HCT116 (cell line): ENCODE measurements at regions not wholly inside any gene's neighbourhood (a gene's known extent, or its start where the extent isn't known, plus 50 kb on each side); places are given as distances from the start of the nearest gene placed in this dataset.

Experiments used
- ATAC-seq: fragments of 200-7000 bp; cut with Tn5 transposase; 2 replicates; pipeline ENCODE4 v1.9.1; 2020; ENCODE audit warnings: mild to moderate bottlenecking, moderate library complexity
- BruUV-seq: library from RNA; stranded (reverse); fragments of 400-500 nt; replicated peaks from 2 replicates; lab custom pipeline; 2021; lab: Mats Ljungman, UMichigan
- CTCF ChIA-PET: fragments of 300-600 bp; sonication (Branson Sonifier 250); formaldehyde crosslinking; loops from one replicate; lab custom pipeline; 2021; ENCODE audit warnings: antibody characterized with exemption; lab: Charles Lee
- POLR2A ChIA-PET: fragments of 300-600, 350-600 bp; sonication (Branson Sonifier 250); formaldehyde crosslinking; loops from one replicate; lab custom pipeline; 2021; ENCODE audit warnings: antibody characterized with exemption; lab: Charles Lee
- RAD21 ChIA-PET, 2 experiments: fragments of 300-600 bp; sonication (Branson Sonifier 250); formaldehyde crosslinking; loops; one replicate each; lab custom pipeline; 2023; ENCODE audit warnings: low total read pairs in 2 of 2; ENCODE audit not compliant: uncharacterized antibody in 2 of 2, unreplicated experiment in 2 of 2, low non-redundant PET in 1 of 2; lab: Charles Lee
- DNase-seq: peaks from one replicate; pipeline ENCODE4 v3.0.0-alpha.2; 2010; ENCODE audit warnings: low read depth, low spot score
- H2AFZ ChIP-seq: fragments of 200-600 bp; shearing (Covaris generic), sonication (generic); 2 replicates; pipeline ENCODE4 v1.6.1; 2017; ENCODE audit warnings: low read depth, mixed run types, mixed read lengths, antibody characterized with exemption, low read length; ENCODE audit not compliant: poor library complexity, severe bottlenecking
- H3K27ac ChIP-seq: 2 replicates; pipeline ENCODE4 v1.5.1; 2012; ENCODE audit warnings: low read depth, low read length
- H3K27me3 ChIP-seq: fragments of 200-600 bp; sonication (generic); 2 replicates; pipeline ENCODE4 v1.6.1; 2016; ENCODE audit warnings: mixed run types, low read length, mixed read lengths; ENCODE audit not compliant: insufficient read depth
- H3K36me3 ChIP-seq, 2 experiments: fragments of 200-500 bp in 1 of 2; fragments of 200-600 bp in 1 of 2; sonication (Bioruptor generic) in 1 of 2; sonication (generic) in 1 of 2; 2 replicates each; pipeline versions ENCODE4 v1.5.1 to v1.6.1; 2014 to 2016; ENCODE audit warnings: low read length in 2 of 2, inconsistent platforms in 1 of 2, mixed read lengths in 1 of 2, mixed run types in 1 of 2; ENCODE audit not compliant: insufficient read depth in 2 of 2, control insufficient read depth in 1 of 2
- H3K4me1 ChIP-seq, 2 experiments: fragments of 200-600 bp in 1 of 2; sonication (generic) in 1 of 2; 2 replicates each; pipeline versions ENCODE4 v1.5.1 to v1.6.1; 2012 to 2017; ENCODE audit warnings: low read length in 2 of 2, inconsistent platforms in 1 of 2, mild to moderate bottlenecking in 1 of 2, mixed read lengths in 1 of 2, mixed run types in 1 of 2, moderate library complexity in 1 of 2; ENCODE audit not compliant: insufficient read depth in 2 of 2, control insufficient read depth in 1 of 2
- H3K4me2 ChIP-seq: fragments of 200-600 bp; sonication (generic); 2 replicates; pipeline ENCODE4 v1.6.1; 2017; ENCODE audit warnings: mixed run types, low read length, mixed read lengths
- H3K4me3 ChIP-seq, 2 experiments: fragments of 200-600 bp in 1 of 2; sonication (generic) in 1 of 2; replicated peaks in 1 of 2; 2 replicates each; pipeline ENCODE4 v1.5.1; 2011 to 2016; ENCODE audit warnings: low read length in 2 of 2, control low read depth in 1 of 2, low read depth in 1 of 2, mild to moderate bottlenecking in 1 of 2, mixed read lengths in 1 of 2, mixed run types in 1 of 2
- H3K79me2 ChIP-seq: fragments of 200-600 bp; sonication (generic); 2 replicates; pipeline ENCODE4 v1.6.1; 2017; ENCODE audit warnings: mild to moderate bottlenecking, mixed run types, low read length, moderate library complexity, mixed read lengths; ENCODE audit not compliant: insufficient read depth
- H3K9ac ChIP-seq: fragments of 200-600 bp; sonication (generic); 2 replicates; pipeline ENCODE4 v1.6.1; 2016; ENCODE audit warnings: low read length, mixed read lengths
- H3K9me2 ChIP-seq: fragments of 200-600 bp; sonication (generic), shearing (Covaris generic); 2 replicates; pipeline ENCODE4 v1.6.1; 2017; ENCODE audit warnings: mixed run types, mild to moderate bottlenecking, moderate library complexity; ENCODE audit not compliant: insufficient read depth
- H3K9me3 ChIP-seq, 2 experiments: fragments of 200-500 bp in 1 of 2; fragments of 200-600 bp in 1 of 2; sonication (Bioruptor generic) in 1 of 2; sonication (generic) in 1 of 2; 2 replicates each; pipeline ENCODE4 v1.6.1; 2014 to 2017; ENCODE audit warnings: low read length in 2 of 2, mixed read lengths in 2 of 2, inconsistent platforms in 1 of 2, low read depth in 1 of 2, mild to moderate bottlenecking in 1 of 2, mixed run types in 1 of 2, moderate library complexity in 1 of 2; ENCODE audit not compliant: control insufficient read depth in 1 of 2, insufficient read depth in 1 of 2
- H4K20me1 ChIP-seq: fragments of 200-600 bp; sonication (generic), shearing (Covaris generic); 2 replicates; pipeline ENCODE4 v1.6.1; 2017; ENCODE audit warnings: mixed run types, mild to moderate bottlenecking, moderate library complexity; ENCODE audit not compliant: insufficient read depth
- CBX3 ChIP-seq: IDR thresholded peaks from 2 replicates; pipeline ENCODE4 v1.6.1; 2012; ENCODE audit warnings: low read depth
- CEBPB ChIP-seq: IDR thresholded peaks from 2 replicates; pipeline ENCODE4 v1.6.1; 2012; ENCODE audit warnings: low read depth
- EGR1 ChIP-seq: IDR thresholded peaks from 2 replicates; pipeline ENCODE4 v1.6.1; 2012; ENCODE audit warnings: low read depth
- FOSL1 ChIP-seq: IDR thresholded peaks from 2 replicates; pipeline ENCODE4 v1.6.1; 2012; ENCODE audit warnings: low read depth
- JUND ChIP-seq: IDR thresholded peaks from 2 replicates; pipeline ENCODE4 v1.6.1; 2012
- POLR2A ChIP-seq: IDR thresholded peaks from 2 replicates; pipeline ENCODE4 v1.7.0; 2011; ENCODE audit warnings: borderline replicate concordance; ENCODE audit not compliant: insufficient read depth, insufficient read length; ENCODE audit errors: extremely low read depth
- RAD21 ChIP-seq: IDR thresholded peaks from 2 replicates; pipeline ENCODE4 v1.6.1; 2012; ENCODE audit warnings: low read depth, mild to moderate bottlenecking
- SRF ChIP-seq: IDR thresholded peaks from 2 replicates; pipeline ENCODE4 v1.6.1; 2012; ENCODE audit warnings: low read depth
- ZFX ChIP-seq: fragments of 450-650 bp; IDR thresholded peaks from 2 replicates; pipeline ENCODE4 v1.6.1; 2017
- ZNF274 ChIP-seq: fragments of 200-500 bp; sonication (Bioruptor generic); IDR thresholded peaks from 2 replicates; pipeline ENCODE4 v1.6.1; 2014; ENCODE audit warnings: mild to moderate bottlenecking, low read depth, low read length, inconsistent platforms
- intact Hi-C: fragments of 100-400 bp; cut with micrococcal nuclease; formaldehyde crosslinking; loops from 2 replicates; pipeline ENCODE4 v1.10.0; 2022
- TF ChIP-seq, protein P1 (sequence below): IDR thresholded peaks from 2 replicates; pipeline ENCODE4 v1.6.1; 2012; ENCODE audit warnings: low read depth
- TF ChIP-seq, protein P2 (sequence below): IDR thresholded peaks from 2 replicates; pipeline ENCODE4 v1.6.1; 2012

- H3K36me3 ChIP-seq, result no peaks in the 10 kb centered on the region
- H3K79me2 ChIP-seq, result no peaks in the 10 kb centered on the region
- H3K9me3 ChIP-seq, result no peaks in the 10 kb centered on the region
- no peak overlapping the region for H3K4me2 ChIP-seq
- TF ChIP-seq EGR1 (no peak), CBX3 (no peak), POLR2A (no peak), ZFX (no peak), SRF (no peak)
- TF ChIP-seq, all 23 proteins: peak for 0
- no peaks in the 10 kb centered on the region for H4K20me1 ChIP-seq
- no peak overlapping the region for H3K27ac ChIP-seq
- ATAC-seq (no peak), DNase-seq (no peak)
- CTCF ChIA-PET, result no interaction called here
- H3K9ac ChIP-seq, result no peak overlapping the region
- no peaks in the 10 kb centered on the region for H3K4me1 ChIP-seq
- H3K27me3 ChIP-seq, result peaks cover 91% of the 10 kb centered on the region
- no peak overlapping the region for H2AFZ ChIP-seq
- H3K4me3 ChIP-seq, result no peak overlapping the region
- no peaks in the 10 kb centered on the region for H3K9me2 ChIP-seq
- no TSS peak for BruUV-seq
- POLR2A ChIA-PET, result no interaction called here
- RAD21 ChIA-PET, result no interaction called here
- intact Hi-C loops, result no loop called here
Measured at GRCh38 chr3:124161448-124161847, 169.5 kb upstream of the ROPN1 start.

DNA sequence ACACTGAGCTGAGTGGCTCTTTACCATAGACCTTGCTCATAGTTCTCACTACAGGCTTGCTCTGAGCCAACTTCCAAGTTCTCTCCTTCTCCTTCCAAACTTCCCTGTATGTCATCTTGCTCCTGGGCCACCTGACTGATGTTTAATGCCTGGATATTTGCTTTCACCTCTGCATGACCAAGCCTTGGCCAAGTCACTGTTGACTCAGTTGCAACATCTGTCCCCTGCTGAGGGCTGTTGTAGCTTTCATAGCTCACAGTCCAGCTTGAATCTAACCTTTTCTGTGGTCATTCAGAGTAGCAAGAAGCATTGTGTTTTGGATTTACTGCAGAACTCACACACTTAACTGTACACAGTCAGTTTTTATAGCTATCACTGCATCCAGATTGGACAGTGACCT is 171.8 kb upstream of the ROPN1 start:
- TF ChIP-seq FOSL1, result no peak
- TF ChIP-seq SRF, result no peak
- TF ChIP-seq, protein P1, sequence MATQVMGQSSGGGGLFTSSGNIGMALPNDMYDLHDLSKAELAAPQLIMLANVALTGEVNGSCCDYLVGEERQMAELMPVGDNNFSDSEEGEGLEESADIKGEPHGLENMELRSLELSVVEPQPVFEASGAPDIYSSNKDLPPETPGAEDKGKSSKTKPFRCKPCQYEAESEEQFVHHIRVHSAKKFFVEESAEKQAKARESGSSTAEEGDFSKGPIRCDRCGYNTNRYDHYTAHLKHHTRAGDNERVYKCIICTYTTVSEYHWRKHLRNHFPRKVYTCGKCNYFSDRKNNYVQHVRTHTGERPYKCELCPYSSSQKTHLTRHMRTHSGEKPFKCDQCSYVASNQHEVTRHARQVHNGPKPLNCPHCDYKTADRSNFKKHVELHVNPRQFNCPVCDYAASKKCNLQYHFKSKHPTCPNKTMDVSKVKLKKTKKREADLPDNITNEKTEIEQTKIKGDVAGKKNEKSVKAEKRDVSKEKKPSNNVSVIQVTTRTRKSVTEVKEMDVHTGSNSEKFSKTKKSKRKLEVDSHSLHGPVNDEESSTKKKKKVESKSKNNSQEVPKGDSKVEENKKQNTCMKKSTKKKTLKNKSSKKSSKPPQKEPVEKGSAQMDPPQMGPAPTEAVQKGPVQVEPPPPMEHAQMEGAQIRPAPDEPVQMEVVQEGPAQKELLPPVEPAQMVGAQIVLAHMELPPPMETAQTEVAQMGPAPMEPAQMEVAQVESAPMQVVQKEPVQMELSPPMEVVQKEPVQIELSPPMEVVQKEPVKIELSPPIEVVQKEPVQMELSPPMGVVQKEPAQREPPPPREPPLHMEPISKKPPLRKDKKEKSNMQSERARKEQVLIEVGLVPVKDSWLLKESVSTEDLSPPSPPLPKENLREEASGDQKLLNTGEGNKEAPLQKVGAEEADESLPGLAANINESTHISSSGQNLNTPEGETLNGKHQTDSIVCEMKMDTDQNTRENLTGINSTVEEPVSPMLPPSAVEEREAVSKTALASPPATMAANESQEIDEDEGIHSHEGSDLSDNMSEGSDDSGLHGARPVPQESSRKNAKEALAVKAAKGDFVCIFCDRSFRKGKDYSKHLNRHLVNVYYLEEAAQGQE, result no peak
- no peak for TF ChIP-seq JUND
- no peak for TF ChIP-seq RAD21
- no peak for TF ChIP-seq CEBPB
- no peak for TF ChIP-seq ZFX
- no peak for TF ChIP-seq ZNF274
- TF ChIP-seq, protein P2, sequence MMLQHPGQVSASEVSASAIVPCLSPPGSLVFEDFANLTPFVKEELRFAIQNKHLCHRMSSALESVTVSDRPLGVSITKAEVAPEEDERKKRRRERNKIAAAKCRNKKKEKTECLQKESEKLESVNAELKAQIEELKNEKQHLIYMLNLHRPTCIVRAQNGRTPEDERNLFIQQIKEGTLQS, result no peak
- TF ChIP-seq, all 23 proteins: peak for 0
- H3K9me2 ChIP-seq, result no peaks in the 10 kb centered on the region
- peaks cover 78% of the 10 kb centered on the region for H3K27me3 ChIP-seq
- DNase-seq (no peak), ATAC-seq (no peak)
- BruUV-seq, result no TSS peak
- POLR2A ChIA-PET, result no interaction called here
- CTCF ChIA-PET, result no interaction called here
- no peaks in the 10 kb centered on the region for H4K20me1 ChIP-seq
- no peaks in the 10 kb centered on the region for H3K4me1 ChIP-seq
- H3K79me2 ChIP-seq, result no peaks in the 10 kb centered on the region
- intact Hi-C loops, result no loop called here
- RAD21 ChIA-PET, result no interaction called here
- no peaks in the 10 kb centered on the region for H3K36me3 ChIP-seq
- H2AFZ ChIP-seq, result no peak overlapping the region
- H3K4me3 ChIP-seq, result no peak overlapping the region
- no peak overlapping the region for H3K27ac ChIP-seq
- H3K9ac ChIP-seq, result no peak overlapping the region
- no peak overlapping the region for H3K4me2 ChIP-seq
- H3K9me3 ChIP-seq, result no peaks in the 10 kb centered on the region
